ENCODE measurements at regions not wholly inside any gene's neighbourhood (a gene's known extent, or its start where the extent isn't known, plus 50 kb on each side); places are given as distances from the start of the nearest gene placed in this dataset.
"Not testable (repeated sequence)": the region's sequence is repeated elsewhere in the genome, so short reads cannot be mapped to it uniquely, and the experiment has no call there.

DNA sequence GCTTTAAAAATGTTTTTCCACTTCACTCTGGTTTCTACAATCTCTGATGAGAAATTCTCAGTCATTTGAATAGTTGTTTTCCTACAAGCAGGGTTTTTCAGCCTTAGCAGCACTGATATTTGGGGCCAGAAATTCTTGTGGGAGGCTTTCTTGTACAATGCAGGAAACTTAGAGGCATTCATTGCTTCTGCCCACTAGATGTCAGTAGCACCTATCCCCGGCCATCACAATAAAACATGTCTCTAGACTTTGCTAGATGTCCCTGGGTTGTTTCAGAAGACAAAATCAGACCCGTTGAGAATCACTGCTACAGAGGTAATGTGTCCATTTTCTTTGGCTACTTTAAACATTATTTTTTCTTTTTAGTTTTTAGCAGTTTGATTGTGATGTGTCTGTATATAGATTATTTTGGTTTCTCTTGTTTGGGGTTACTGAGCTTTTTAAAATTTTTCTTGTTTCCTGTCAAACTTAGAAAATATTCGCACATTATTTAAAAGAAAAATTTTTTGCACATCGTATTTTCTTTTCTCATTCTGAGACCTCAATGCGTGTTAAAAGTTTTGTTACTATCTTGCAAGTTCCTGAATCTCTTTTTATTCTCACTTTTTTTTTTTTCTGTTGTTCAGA is 60.8 kb upstream of the CCDC179 start:
- DNase-seq (ENCODE audit: low read depth): peak; percentile 72

DNA sequence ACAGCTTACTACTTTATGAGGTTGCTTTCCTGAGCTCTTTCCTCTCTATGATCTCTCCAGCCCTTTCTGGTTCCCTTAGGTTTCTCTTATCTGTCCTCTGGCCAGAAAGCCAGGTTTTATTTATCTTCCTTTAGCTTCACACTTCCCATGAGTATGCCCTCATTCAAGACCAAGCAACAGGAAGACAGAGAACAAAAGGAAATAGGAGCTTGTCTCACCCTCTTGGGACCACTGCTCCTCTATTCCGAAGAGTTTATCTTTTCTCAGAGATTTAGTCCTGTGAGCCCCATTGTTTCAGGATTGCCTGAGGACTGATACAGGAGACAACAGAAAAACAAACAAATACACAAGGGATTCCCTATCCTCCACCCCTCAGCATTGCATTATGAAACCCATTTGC is 62.4 kb upstream of the CCDC179 start:
- DNase-seq (ENCODE audit: low read depth): no peak

- no peak for DNase-seq (ENCODE audit: low read depth)
Observed at GRCh38 chr11:22923561-22923960, 63.3 kb upstream of the CCDC179 start.

- no peak for DNase-seq (ENCODE audit: low read depth)
Observed at GRCh38 chr11:22926341-22926740, 66.1 kb upstream of the CCDC179 start.

DNA sequence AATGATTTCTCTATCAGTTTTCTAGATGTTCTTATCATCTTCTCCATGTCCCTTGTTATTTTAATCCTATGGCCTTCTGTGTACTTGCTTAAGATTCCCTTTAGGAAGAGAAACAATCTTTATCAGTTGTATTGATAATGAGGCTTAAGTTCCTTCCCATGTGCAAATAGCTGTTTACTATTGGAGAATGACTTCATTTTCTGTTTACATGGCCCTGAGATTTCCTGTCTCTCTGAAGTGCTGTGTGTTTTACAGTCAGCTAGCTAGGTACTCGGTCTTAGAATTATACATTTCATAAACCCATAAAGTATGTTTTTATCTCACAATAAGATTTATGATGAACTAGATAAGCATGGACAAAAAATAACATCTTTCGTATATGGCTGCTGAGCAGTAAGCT is 67.5 kb upstream of the CCDC179 start:
- no peak for DNase-seq (ENCODE audit: low read depth)

DNA sequence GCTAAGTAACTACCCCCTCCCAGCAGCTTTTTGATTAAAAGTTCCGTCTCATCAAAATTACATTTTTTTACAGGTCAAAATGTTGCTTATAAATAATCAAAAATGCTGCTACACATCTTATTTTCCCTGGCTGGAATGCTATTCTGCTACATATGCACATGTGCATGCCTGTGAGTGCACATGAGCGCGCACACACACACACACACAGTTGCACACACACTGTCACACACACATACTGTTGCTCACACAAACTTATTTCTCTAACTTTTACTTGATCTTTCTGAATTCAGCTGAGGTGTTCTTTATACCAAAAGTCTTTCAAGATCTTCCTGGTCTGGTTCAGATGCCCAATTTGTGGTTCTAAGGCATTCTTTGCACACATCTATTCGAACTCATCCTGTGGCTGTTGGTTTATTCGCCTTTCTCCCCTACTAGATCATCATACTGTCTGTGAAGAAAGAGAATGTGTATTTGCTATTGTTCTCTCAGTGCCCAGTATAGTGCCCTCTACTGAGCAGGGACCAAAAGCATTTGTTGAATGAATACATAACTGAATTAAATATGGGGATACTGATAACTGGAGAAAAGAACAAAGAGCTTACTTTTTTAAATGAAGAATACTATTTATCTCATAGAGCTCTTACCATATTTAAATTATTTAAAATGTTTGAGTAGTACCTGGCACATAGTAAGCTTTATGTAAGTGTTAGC is 68.1 kb upstream of the CCDC179 start:
- DNase-seq (ENCODE audit: low read depth): no peak

DNA sequence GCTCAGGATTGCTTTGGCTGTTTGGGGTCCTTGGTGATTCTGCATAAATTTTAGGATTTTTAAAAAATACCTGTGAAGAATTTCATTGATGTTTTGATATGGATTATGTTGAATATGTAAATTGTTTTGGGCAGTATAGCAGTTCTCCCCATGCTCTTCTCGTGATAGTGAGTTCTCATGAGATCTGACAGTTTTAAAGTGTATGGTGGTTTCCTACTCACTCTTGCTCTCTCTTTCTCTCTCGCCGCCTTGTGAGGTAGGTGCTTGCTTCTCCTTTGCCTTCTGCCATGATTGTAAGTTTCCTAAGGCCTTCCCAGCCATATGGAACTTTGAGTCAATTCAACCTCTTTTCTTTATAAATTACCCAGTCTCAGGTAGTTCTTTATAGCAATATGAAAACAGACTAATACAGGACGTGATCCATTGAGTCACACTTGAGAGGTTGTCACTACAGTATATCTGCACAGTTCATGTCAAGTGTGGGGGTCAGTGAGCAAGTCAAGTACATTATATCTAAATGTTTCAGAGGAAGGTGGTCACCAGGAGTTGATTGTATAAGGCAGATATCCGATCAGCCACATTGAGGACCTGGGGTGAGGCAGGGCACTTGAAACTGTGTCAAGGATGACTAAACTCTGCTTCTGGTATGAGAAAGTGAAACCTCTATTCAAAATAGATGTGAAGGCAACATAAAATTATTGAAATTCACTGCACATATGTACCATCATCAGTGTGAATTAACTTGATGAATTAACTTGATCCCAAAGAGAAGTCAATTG is 70.7 kb upstream of the CCDC179 start:
- peak; percentile 6 for DNase-seq (ENCODE audit: low read depth)

- no peak for DNase-seq (ENCODE audit: low read depth)
Observed at GRCh38 chr11:22938691-22939090, 78.4 kb upstream of the CCDC179 start.

GRCh38 chr11:22941544-22941943 is 81.3 kb upstream of the CCDC179 start:
- not testable (repeated sequence) for DNase-seq (ENCODE audit: low read depth)

DNA sequence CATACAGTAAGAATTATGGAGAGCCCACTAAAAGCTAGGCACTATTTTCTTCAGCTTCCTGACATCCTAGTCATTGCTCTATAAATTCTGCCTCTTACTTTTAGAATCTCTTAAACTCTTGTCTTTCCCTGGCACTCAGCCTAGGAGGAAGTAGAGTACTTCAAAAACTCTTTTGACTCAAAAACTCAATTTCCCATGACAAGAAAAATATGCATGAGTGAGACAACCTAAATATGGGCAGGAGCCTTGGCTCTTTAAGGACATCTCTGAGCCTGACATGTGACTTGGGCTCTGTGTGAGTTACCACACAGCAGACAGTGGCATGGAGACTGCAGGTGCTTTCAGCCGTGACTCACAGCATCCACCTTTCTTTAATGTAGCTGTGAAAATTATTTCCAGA is 97.5 kb upstream of the CCDC179 start:
- no peak for DNase-seq (ENCODE audit: low read depth)

- DNase-seq (ENCODE audit: low read depth): no peak
Observed at GRCh38 chr11:22974251-22974650, 114.0 kb upstream of the CCDC179 start.

- DNase-seq (ENCODE audit: low read depth): peak; percentile 95
Observed at GRCh38 chr11:22976146-22976545, 115.9 kb upstream of the CCDC179 start.

DNA sequence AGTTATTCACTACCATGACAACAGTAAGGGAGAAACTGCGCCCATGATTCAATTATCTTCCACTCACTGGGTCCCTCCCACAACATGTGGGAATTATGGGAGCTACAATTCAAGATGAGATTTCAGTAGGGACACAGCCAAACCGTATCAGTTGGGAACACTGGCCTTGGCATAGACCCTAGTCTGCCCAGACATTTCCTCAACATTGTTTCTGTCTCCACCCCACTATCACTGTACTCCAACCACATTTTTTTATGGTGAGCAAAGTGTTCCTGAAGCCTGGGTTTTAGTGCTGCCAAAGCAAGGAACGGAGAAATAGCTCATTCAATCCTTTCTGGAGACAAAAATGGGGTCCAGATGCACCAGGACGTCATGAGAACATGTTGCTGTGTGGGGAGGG is 122.6 kb upstream of the CCDC179 start:
- no peak for DNase-seq (ENCODE audit: low read depth)

DNA sequence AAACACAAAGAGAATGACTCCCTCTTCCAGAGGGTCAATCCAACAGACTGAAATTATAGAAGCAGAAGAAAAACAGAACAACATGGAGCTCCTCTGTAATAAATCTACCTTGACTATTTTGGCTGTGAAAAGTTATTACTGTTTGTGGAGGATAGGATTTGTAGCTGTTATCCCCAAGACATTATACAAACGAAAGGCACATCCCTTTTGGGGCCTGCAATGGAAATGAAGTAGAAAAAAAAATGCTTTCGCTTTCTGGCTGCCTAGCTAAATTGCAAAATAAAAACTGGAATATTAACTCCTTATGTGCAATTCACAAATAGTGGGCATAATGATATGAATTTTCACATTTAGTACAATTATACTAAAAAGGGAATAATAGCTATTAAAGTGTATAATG is 123.8 kb upstream of the CCDC179 start:
- DNase-seq (ENCODE audit: low read depth): no peak

DNA sequence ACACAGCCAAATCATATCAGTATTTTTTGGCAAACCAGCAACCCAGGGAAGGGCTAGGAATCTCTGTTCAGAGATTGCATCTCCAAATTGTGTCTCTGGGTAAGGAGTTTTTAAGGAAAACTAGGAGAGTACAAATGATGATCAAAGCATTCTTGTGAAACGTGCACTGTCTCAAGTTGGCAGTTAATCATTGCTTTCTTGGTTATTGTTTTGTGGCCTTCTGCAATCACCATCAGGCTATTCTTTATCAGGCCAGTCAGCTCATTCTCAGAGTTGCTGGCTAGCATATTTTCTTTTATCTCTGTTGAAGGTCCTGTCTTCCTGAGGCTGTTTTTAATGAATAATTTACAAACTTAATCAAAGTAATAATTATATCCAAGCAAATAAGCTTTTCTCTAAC is 129.1 kb upstream of the CCDC179 start:
- DNase-seq (ENCODE audit: low read depth): no peak

DNA sequence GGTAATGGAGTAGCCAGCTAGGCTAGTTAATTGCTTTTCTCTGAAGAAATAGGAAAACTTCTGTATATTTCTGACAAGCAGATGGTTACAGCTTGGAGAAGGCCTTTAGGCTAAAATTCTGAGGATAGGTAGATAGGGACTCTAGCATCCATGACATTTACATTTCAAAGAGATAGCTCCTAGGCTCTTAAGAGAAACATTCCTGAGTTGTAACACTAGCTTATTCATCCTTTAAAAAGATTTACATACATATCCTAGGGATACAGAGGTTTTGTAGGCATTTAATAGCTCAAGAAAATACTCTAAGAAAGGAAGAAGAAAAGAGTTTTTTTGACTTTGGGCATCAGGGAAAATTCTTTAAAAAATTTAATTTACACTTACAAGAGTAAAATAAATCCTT is 130.9 kb upstream of the CCDC179 start:
- no peak for DNase-seq (ENCODE audit: low read depth)

DNA sequence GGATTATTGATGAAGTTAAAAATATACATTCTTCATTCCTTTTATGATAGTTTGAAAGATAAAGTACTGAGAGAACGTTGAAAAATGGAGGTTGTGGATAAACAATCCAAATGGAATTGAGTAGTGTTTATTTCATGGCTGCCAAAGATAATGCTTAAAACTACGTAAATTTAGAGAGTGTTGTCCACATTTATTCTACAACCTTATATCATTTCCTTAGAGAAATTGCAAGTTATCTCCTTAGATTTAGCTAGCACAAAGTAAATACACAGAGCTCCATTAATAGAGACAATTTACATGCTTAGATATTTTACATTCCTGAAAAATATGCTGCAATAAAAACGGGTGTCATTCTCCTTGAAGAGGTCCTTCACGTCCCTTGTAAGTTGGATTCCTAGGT is 146.5 kb upstream of the CCDC179 start:
- no peak for DNase-seq (ENCODE audit: low read depth)

GRCh38 chr11:23010790-23011335 is 150.6 kb upstream of the CCDC179 start:
- no peak for DNase-seq (ENCODE audit: low read depth)

GRCh38 chr11:23012930-23013329 is 152.7 kb upstream of the CCDC179 start:
- no peak for DNase-seq (ENCODE audit: low read depth)

- DNase-seq (ENCODE audit: low read depth): no peak
Observed at GRCh38 chr11:23013509-23013908, 153.2 kb upstream of the CCDC179 start.

DNA sequence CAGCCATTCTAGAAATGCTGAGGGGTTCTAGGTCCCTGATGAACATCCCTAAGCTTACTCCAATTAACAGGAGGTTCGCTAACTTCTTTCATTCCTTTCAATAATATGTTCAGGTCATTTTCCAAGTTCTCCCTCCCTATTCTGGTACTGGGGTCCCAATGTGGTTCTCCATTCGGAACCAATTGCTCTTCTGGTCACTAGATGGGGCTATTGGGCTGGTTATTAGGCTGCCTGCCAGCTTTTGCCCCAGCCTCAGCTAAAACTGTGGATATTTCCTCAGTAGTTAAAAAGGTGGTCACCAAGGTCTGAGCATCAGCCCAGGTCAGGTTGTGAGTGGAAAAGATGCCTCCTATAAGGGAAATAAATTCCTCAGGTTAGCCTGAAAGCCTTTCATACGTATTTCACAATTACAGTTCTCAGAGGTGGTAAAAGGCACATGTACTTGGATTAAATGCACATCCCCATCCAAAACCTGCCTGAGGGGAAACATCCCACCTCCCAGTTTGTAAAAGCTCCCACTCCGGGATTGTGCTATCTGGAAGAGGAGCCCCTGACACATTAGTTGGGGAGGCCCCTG is 161.1 kb upstream of the CCDC179 start:
- peak; percentile 39 for DNase-seq (ENCODE audit: low read depth)

GRCh38 chr11:23022854-23023253 is 162.6 kb upstream of the CCDC179 start:
- no peak for DNase-seq (ENCODE audit: low read depth)

GRCh38 chr11:23023319-23023718 is 163.0 kb upstream of the CCDC179 start:
- DNase-seq (ENCODE audit: low read depth): no peak

Data from iris pigment epithelial cell (primary cell).